ENCODE measurements at regions not wholly inside any gene's neighbourhood (a gene's known extent, or its start where the extent isn't known, plus 50 kb on each side); places are given as distances from the start of the nearest gene placed in this dataset.

DNA sequence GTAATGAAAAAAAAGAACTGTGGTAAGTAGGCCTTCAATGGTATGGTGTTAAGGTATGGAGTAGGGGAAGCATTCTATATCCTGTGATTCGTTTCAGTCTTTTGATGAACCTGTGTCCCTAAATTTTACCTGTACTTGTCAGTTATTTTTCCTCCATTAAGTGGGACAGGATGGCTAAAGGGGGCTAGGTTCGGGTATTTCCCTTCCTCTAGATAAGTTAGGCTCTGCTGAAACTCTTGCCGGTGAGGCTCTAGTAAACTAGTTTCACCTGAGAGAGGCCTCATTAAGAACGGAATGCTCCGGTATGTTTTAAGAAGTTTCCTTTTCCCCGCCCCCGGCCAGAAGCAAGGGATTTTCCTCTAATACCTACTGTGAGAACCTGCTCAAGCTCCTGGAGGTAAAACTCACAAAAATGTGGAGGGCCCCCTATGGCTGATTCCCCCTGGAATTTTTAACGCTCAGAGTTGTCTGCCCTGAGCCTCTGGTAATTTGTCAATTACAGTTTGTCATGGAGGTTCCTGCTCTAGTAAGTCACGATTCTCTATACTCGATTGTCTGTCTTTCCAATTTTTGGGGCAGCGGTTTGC lies 87.7 kb downstream of the MACIR start:
- no peak overlapping the region for H2AFZ ChIP-seq (ENCODE audit: low read depth, low read length)
- H3K27me3 ChIP-seq (ENCODE audit: insufficient read depth, low read depth, low read length): no peaks in the 10 kb centered on the region
- H3K9ac ChIP-seq (ENCODE audit: low read length): no peak overlapping the region

DNA sequence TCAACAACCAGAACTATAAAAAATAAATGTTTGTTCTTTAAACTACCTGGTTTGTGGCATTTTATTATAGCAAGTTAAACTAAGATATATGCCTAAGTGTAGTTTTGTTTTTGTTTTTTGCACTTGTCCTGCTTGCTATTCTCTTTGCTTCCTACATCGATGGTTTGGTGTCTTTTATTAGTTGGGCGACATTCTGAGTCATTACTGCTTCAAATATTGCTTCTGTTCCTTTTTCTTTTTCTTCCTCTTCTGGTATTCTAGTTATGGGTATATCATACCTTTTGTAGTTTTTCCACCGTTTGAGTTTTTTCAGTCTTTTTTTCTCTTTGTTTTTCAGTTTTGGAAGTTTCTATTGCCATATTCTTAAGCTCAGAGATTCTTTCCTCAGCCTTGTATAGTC lies 86.9 kb downstream of the MACIR start:
- H3K79me2 ChIP-seq (replicated peaks; ENCODE audit: insufficient read depth, low read length): no peaks in the 10 kb centered on the region
- no peaks in the 10 kb centered on the region for H3K9me2 ChIP-seq (ENCODE audit: insufficient read depth, low read length)
- H3F3A ChIP-seq (ENCODE audit: insufficient read depth, low read length, poor library complexity, severe bottlenecking): no peaks in the 10 kb centered on the region
- no peak overlapping the region for H3K4me2 ChIP-seq (ENCODE audit: low read length)
- H3K9ac ChIP-seq (ENCODE audit: low read length): no peak overlapping the region
- no peak overlapping the region for H2AFZ ChIP-seq (ENCODE audit: low read depth, low read length)
- no peaks in the 10 kb centered on the region for H3K9me3 ChIP-seq (ENCODE audit: low read length)
- H3K27me3 ChIP-seq (ENCODE audit: insufficient read depth, low read depth, low read length): no peaks in the 10 kb centered on the region
- TF ChIP-seq TAF1 (IDR thresholded peaks at IDR 0.05; ENCODE audit: low read depth): no peak
- no peak for TF ChIP-seq SMC3 (conservative IDR thresholded peaks at IDR 0.05; ENCODE audit: poor library complexity)
- TF ChIP-seq RAD21 (conservative IDR thresholded peaks at IDR 0.05): no peak
- TF ChIP-seq EP300 (conservative IDR thresholded peaks at IDR 0.05; ENCODE audit: poor library complexity, severe bottlenecking): no peak
- TF ChIP-seq, protein P1, sequence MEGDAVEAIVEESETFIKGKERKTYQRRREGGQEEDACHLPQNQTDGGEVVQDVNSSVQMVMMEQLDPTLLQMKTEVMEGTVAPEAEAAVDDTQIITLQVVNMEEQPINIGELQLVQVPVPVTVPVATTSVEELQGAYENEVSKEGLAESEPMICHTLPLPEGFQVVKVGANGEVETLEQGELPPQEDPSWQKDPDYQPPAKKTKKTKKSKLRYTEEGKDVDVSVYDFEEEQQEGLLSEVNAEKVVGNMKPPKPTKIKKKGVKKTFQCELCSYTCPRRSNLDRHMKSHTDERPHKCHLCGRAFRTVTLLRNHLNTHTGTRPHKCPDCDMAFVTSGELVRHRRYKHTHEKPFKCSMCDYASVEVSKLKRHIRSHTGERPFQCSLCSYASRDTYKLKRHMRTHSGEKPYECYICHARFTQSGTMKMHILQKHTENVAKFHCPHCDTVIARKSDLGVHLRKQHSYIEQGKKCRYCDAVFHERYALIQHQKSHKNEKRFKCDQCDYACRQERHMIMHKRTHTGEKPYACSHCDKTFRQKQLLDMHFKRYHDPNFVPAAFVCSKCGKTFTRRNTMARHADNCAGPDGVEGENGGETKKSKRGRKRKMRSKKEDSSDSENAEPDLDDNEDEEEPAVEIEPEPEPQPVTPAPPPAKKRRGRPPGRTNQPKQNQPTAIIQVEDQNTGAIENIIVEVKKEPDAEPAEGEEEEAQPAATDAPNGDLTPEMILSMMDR (IDR thresholded peaks at IDR 0.05; ENCODE audit: poor library complexity, severe bottlenecking): no peak
- TF ChIP-seq MXI1 (conservative IDR thresholded peaks at IDR 0.05; ENCODE audit: poor library complexity, severe bottlenecking): no peak
- TF ChIP-seq, protein P2, sequence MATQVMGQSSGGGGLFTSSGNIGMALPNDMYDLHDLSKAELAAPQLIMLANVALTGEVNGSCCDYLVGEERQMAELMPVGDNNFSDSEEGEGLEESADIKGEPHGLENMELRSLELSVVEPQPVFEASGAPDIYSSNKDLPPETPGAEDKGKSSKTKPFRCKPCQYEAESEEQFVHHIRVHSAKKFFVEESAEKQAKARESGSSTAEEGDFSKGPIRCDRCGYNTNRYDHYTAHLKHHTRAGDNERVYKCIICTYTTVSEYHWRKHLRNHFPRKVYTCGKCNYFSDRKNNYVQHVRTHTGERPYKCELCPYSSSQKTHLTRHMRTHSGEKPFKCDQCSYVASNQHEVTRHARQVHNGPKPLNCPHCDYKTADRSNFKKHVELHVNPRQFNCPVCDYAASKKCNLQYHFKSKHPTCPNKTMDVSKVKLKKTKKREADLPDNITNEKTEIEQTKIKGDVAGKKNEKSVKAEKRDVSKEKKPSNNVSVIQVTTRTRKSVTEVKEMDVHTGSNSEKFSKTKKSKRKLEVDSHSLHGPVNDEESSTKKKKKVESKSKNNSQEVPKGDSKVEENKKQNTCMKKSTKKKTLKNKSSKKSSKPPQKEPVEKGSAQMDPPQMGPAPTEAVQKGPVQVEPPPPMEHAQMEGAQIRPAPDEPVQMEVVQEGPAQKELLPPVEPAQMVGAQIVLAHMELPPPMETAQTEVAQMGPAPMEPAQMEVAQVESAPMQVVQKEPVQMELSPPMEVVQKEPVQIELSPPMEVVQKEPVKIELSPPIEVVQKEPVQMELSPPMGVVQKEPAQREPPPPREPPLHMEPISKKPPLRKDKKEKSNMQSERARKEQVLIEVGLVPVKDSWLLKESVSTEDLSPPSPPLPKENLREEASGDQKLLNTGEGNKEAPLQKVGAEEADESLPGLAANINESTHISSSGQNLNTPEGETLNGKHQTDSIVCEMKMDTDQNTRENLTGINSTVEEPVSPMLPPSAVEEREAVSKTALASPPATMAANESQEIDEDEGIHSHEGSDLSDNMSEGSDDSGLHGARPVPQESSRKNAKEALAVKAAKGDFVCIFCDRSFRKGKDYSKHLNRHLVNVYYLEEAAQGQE (IDR thresholded peaks at IDR 0.05; ENCODE audit: borderline replicate concordance): no peak
- H3K4me3 ChIP-seq (ENCODE audit: low read length): no peak overlapping the region
- H4K20me1 ChIP-seq (ENCODE audit: insufficient read depth): no peaks in the 10 kb centered on the region
- no peaks in the 10 kb centered on the region for H3K36me3 ChIP-seq (ENCODE audit: insufficient read depth, low read length)
- no peak overlapping the region for H3K27ac ChIP-seq (ENCODE audit: low read length)

More for the DNA sequence above, 87.7 kb downstream of the MACIR start:
- Histone ChIP-seq H3K9me2 (ENCODE audit: insufficient read depth, low read length) (no peaks in the 10 kb centered on the region), H3K36me3 (ENCODE audit: insufficient read depth, low read length) (no peaks in the 10 kb centered on the region), H3K4me2 (ENCODE audit: low read length) (no peak overlapping the region), H3K4me3 (ENCODE audit: low read length) (no peak overlapping the region), H3K9me3 (ENCODE audit: low read length) (no peaks in the 10 kb centered on the region), H3K79me2 (replicated peaks; ENCODE audit: insufficient read depth, low read length) (no peaks in the 10 kb centered on the region), H4K20me1 (ENCODE audit: insufficient read depth) (no peaks in the 10 kb centered on the region), H3K27ac (ENCODE audit: low read length) (no peak overlapping the region), H3F3A (ENCODE audit: insufficient read depth, low read length, poor library complexity, severe bottlenecking) (no peaks in the 10 kb centered on the region)
- no peak for TF ChIP-seq MXI1 (conservative IDR thresholded peaks at IDR 0.05; ENCODE audit: poor library complexity, severe bottlenecking)
- TF ChIP-seq EP300 (conservative IDR thresholded peaks at IDR 0.05; ENCODE audit: poor library complexity, severe bottlenecking): no peak
- TF ChIP-seq, protein P2 (IDR thresholded peaks at IDR 0.05; ENCODE audit: borderline replicate concordance): no peak
- TF ChIP-seq SMC3 (conservative IDR thresholded peaks at IDR 0.05; ENCODE audit: poor library complexity): no peak
